Adrenal gland (tissue), 5 donors: ENCODE measurements at regions not wholly inside any gene's neighbourhood (a gene's known extent, or its start where the extent isn't known, plus 50 kb on each side); places are given as distances from the start of the nearest gene placed in this dataset.

Experiments used
- CTCF ChIP-seq, 6 experiments: fragments of 450-650 bp in 4 of 6; fragments of 200-600 bp in 2 of 6; sonication (generic) in 1 of 6; IDR thresholded peaks; 1 replicate in 5 of 6; 2 replicates in 1 of 6; pipeline versions ENCODE4 v1.5.1 to v1.8.0; 2016 to 2021; ENCODE audit warnings: antibody characterized with exemption in 6 of 6, mild to moderate bottlenecking in 2 of 6, moderate library complexity in 1 of 6
- POLR2A ChIP-seq, 2 donors: fragments of 450-650 bp; IDR thresholded peaks; one replicate each; pipeline ENCODE4 v1.6.1; 2017; ENCODE audit warnings: antibody characterized with exemption in 2 of 2, mild to moderate bottlenecking in 2 of 2, moderate library complexity in 1 of 2
- donor health status: DM: no; HTN: no; CAD: no.

- TF ChIP-seq POLR2A (IDR thresholded peaks at IDR 0.05) (no peak), CTCF (IDR thresholded peaks at IDR 0.05) (no peak)
These were observed 258.5 kb downstream of the FAM76B start for GRCh38 chr11:95531116-95531515.
